ENCODE measurements at regions not wholly inside any gene's neighbourhood (a gene's known extent, or its start where the extent isn't known, plus 50 kb on each side); places are given as distances from the start of the nearest gene placed in this dataset.

DNA sequence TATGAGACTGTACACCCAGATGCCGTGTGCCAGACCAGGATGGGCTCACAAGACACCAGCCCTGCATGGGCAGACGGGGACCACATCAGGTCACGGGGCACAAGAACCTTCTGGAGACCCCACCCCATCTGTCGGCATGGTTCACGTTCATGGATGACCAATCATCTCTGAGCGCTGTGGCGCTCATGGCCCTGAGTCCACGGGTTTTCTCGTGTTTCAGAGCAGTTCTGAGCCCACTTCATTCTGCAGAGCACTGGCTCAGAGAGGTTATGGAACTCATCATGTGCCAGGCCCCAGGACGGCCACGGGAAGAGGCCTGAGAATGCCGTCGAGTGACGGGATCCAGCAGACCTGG is 63.0 kb upstream of the PPARA start:
- TF ChIP-seq, protein P1, sequence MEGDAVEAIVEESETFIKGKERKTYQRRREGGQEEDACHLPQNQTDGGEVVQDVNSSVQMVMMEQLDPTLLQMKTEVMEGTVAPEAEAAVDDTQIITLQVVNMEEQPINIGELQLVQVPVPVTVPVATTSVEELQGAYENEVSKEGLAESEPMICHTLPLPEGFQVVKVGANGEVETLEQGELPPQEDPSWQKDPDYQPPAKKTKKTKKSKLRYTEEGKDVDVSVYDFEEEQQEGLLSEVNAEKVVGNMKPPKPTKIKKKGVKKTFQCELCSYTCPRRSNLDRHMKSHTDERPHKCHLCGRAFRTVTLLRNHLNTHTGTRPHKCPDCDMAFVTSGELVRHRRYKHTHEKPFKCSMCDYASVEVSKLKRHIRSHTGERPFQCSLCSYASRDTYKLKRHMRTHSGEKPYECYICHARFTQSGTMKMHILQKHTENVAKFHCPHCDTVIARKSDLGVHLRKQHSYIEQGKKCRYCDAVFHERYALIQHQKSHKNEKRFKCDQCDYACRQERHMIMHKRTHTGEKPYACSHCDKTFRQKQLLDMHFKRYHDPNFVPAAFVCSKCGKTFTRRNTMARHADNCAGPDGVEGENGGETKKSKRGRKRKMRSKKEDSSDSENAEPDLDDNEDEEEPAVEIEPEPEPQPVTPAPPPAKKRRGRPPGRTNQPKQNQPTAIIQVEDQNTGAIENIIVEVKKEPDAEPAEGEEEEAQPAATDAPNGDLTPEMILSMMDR (IDR thresholded peaks at IDR 0.05; ENCODE audit: low read depth, low read length): no peak
- H3K4me3 ChIP-seq (ENCODE audit: low read depth, low read length): no peak overlapping the region
- in situ Hi-C loops (cut with HindIII; ENCODE audit: low sequenced_read_pairs): no loop called here
- DNase-seq (ENCODE audit: low read depth, low spot score): no peak

DNA sequence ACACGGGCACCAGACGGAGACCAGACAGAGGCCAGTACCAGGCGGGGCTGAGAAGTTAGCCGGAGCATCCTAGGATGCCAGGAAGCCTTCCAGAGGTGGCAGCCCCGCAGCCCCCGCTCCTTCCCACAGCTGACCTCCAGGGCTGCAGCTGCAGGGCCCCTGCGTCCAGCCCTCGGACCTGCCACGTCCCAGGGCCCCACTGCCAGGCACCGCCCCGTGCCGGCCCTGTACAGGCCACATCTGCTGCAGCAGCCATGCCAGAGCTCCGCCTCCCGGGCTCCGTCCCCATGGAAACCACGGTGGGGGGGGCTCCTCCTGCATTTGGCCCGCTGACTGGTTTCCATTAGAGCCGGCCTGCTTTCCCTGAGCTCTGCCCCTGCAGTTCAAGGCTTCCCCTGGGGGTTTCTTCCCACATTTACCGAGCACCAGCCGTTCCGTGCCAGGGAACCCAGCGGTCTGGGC is 62.5 kb upstream of the PPARA start:
- in situ Hi-C loops (cut with HindIII; ENCODE audit: low sequenced_read_pairs): no loop called here
- peak; percentile 93 for DNase-seq (ENCODE audit: low read depth, low spot score)
- H3K4me3 ChIP-seq (ENCODE audit: low read depth, low read length): peak overlapping the region; percentile 4
- TF ChIP-seq, protein P1 (IDR thresholded peaks at IDR 0.05; ENCODE audit: low read depth, low read length): no peak

DNA sequence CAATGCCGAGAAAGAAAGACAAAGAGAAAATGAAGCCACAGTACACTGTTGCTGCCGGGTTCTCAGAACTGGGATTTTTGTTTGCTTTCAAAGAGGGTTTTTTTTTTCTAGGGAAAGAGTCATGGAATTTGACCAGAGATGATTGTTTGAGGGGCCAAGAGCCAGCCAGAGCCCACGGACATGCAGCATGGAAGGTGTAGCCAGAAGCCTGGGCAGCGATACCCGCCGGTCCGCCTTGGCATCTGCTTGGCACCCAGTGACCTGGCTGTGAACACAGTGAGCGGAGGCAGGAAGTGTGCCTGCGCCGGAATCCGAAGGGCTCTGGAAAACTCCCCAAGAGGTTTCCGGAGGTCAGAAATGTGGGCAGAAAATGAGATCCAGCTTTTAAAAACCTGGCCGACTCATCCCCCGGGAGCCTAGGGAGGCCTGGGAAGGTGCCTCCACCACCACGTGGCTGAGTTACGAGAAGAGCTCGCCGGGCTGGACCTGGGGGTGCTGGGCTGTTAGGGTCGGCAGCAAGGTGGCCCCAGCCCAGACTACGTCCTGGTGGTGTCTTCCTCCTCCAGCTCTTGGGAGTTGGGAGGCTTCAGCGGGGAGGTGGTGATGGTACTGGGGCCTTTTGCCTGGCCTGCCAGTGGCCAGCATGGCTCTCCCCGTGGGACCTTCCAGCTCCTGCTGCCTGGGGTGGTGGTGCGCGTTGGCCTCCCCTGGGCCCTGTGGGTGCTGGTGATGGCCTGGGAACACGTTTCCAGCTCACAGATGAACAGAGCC is 61.6 kb upstream of the PPARA start:
- in situ Hi-C loops (cut with HindIII; ENCODE audit: low sequenced_read_pairs): no loop called here
- TF ChIP-seq, protein P1 (IDR thresholded peaks at IDR 0.05; ENCODE audit: low read depth, low read length): no peak
- H3K4me3 ChIP-seq (ENCODE audit: low read depth, low read length): peak overlapping the region; percentile 12
- peak; percentile 78 for DNase-seq (ENCODE audit: low read depth, low spot score)

DNA sequence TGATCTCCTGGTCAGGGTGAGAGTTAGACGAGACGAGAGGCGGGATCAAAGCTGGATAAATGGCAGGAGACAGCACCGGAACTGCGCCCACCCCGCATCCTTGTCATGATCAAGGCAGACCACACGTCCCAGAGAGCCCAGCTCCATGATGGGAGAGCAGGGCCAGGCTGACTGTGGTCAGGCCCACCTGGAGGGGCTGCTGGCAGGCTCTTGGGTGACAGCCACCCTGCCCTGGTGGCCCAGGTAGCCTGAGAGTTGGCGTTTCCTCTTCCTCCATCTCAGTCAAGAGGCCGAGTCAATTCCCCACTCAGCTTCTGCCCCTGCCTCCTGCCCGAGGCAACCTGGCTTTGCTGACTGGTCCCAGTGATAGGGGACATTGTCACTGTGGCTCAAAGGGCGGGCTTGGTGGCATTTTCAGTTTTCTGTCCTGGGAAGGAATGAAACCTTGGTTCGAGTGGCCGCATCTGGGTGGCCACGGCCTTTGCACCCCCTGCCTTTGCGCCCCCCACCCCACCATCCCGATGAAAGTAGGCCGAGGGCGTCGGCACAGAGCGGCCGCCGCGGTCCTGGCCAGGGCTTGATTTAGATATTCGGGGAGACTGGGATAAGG is 60.8 kb upstream of the PPARA start:
- no peak for DNase-seq (ENCODE audit: low read depth, low spot score)
- in situ Hi-C loops (cut with HindIII; ENCODE audit: low sequenced_read_pairs): no loop called here
- no peak overlapping the region for H3K4me3 ChIP-seq (ENCODE audit: low read depth, low read length)
- TF ChIP-seq, protein P1 (IDR thresholded peaks at IDR 0.05; ENCODE audit: low read depth, low read length): no peak

DNA sequence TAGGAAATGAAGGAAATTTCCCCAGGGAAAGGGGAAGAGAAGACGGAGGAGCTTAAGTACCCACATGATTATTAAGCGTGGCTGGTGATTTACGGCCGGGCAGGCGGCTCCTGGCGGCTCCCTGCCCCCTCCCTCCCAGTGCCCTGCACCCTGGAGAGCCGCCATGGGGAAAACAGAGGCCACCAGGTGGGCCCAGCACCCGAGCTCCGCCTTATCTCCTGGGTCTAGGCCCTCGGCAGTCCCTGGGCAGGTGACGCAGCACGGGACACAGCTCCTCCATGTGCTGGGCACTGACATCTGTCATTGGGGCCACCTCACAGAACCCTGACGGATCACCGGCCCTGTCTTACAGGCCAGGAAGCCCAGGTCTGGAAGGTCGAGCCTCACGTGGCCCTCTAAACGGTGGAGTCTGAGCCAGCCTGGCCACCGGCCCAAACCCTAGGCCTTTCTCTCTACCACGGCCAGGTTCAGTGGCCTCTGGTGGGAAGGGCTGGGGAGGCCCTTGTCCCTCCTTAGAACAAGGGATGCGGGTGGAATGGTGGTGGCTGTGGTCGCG is 60.2 kb upstream of the PPARA start:
- TF ChIP-seq, protein P1 (IDR thresholded peaks at IDR 0.05; ENCODE audit: low read depth, low read length): no peak
- no peak overlapping the region for H3K4me3 ChIP-seq (ENCODE audit: low read depth, low read length)
- no peak for DNase-seq (ENCODE audit: low read depth, low spot score)
- in situ Hi-C loops (cut with HindIII; ENCODE audit: low sequenced_read_pairs): no loop called here

DNA sequence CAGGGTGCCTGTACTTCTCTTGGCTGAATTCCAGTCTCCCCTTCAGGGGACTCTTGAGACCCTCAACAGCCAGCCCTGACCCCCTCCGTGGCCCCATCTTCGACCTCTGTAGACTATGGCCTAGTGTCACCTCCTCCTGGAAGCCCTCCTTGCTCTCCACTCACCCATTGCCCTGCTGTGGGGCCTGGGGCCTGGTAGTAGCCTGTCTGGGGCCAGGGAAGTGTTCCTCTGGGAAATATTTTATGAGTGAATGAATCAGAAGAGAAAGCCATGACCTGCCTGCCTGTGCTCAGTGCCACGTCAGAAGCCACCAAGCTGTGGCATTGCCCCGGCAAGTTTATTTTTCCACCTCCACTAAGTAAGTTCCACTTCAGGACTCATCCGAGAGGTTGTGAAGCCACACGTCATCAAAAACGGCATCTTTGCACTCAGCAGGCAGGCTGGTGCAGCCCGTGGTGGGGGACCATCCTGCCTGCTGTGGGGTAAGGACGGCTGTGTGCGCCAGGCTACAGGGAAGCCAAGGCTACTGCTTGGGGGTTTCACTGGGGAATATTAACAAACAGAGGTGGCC is 59.6 kb upstream of the PPARA start:
- TF ChIP-seq, protein P1 (IDR thresholded peaks at IDR 0.05; ENCODE audit: low read depth, low read length): no peak
- no peak overlapping the region for H3K4me3 ChIP-seq (ENCODE audit: low read depth, low read length)
- in situ Hi-C loops (cut with HindIII; ENCODE audit: low sequenced_read_pairs): no loop called here
- peak; percentile 62 for DNase-seq (ENCODE audit: low read depth, low spot score)
